ENCODE measurements at regions not wholly inside any gene's neighbourhood (a gene's known extent, or its start where the extent isn't known, plus 50 kb on each side); places are given as distances from the start of the nearest gene placed in this dataset.

GRCh38 chr4:188824553-188824952 is 685.3 kb downstream of the TRIML1 start:
- TF ChIP-seq CTCF (IDR thresholded peaks at IDR 0.05) = no peak
- no peaks in the 10 kb centered on the region for H3K27me3 ChIP-seq
- no peaks in the 10 kb centered on the region for H3K4me1 ChIP-seq (ENCODE audit: control insufficient read depth in 1 of 2, insufficient read depth in 1 of 2, low read depth in 1 of 2, low read length in 1 of 2)
- no peaks in the 10 kb centered on the region for H3K36me3 ChIP-seq
- no peaks in the 10 kb centered on the region for H3K9me3 ChIP-seq
- no peak overlapping the region for H3K27ac ChIP-seq
- H3K4me3 ChIP-seq (ENCODE audit: low read depth in 1 of 2, low read length in 1 of 2) = no peak overlapping the region

- H3K9me3 ChIP-seq = no peaks in the 10 kb centered on the region
- H3K4me1 ChIP-seq (ENCODE audit: control insufficient read depth in 1 of 2, insufficient read depth in 1 of 2, low read depth in 1 of 2, low read length in 1 of 2) = no peaks in the 10 kb centered on the region
- H3K27me3 ChIP-seq = no peaks in the 10 kb centered on the region
- no peak for TF ChIP-seq CTCF (IDR thresholded peaks at IDR 0.05)
- no peaks in the 10 kb centered on the region for H3K36me3 ChIP-seq
- H3K27ac ChIP-seq = no peak overlapping the region
- no peak overlapping the region for H3K4me3 ChIP-seq (ENCODE audit: low read depth in 1 of 2, low read length in 1 of 2)
Observed at GRCh38 chr4:188826393-188826792, 687.2 kb downstream of the TRIML1 start.

- Histone ChIP-seq H3K4me1 (ENCODE audit: control insufficient read depth in 1 of 2, insufficient read depth in 1 of 2, low read depth in 1 of 2, low read length in 1 of 2) (no peaks in the 10 kb centered on the region), H3K4me3 (ENCODE audit: low read depth in 1 of 2, low read length in 1 of 2) (no peak overlapping the region), H3K9me3 (no peaks in the 10 kb centered on the region), H3K27ac (no peak overlapping the region), H3K27me3 (no peaks in the 10 kb centered on the region), H3K36me3 (no peaks in the 10 kb centered on the region)
- TF ChIP-seq CTCF (IDR thresholded peaks at IDR 0.05) = no peak
Observed at GRCh38 chr4:188839704-188840103, 700.5 kb downstream of the TRIML1 start.

DNA sequence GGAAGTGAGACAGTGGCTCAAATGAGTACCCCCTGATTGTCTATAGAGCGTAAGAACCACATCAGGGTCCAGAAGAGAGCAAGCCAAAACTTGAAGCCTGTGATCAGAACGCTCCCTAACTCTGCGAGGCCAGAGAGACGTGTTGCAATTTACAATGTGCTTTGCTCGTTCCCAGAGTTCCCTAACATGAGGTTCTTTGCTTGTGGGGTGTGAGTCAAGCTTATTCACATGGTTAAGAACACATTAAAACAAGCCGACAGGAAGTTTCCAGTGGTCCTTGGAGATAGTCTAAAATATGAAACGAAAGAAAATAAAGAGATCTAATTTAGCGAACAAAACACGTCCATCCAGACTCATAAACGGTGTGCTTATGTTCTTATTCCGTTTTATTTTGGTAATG is 702.3 kb downstream of the TRIML1 start:
- Histone ChIP-seq H3K9me3 (no peaks in the 10 kb centered on the region), H3K4me3 (ENCODE audit: low read depth in 1 of 2, low read length in 1 of 2) (no peak overlapping the region), H3K27ac (no peak overlapping the region), H3K4me1 (ENCODE audit: control insufficient read depth in 1 of 2, insufficient read depth in 1 of 2, low read depth in 1 of 2, low read length in 1 of 2) (no peaks in the 10 kb centered on the region), H3K36me3 (no peaks in the 10 kb centered on the region), H3K27me3 (no peaks in the 10 kb centered on the region)
- TF ChIP-seq CTCF (IDR thresholded peaks at IDR 0.05) = no peak

DNA sequence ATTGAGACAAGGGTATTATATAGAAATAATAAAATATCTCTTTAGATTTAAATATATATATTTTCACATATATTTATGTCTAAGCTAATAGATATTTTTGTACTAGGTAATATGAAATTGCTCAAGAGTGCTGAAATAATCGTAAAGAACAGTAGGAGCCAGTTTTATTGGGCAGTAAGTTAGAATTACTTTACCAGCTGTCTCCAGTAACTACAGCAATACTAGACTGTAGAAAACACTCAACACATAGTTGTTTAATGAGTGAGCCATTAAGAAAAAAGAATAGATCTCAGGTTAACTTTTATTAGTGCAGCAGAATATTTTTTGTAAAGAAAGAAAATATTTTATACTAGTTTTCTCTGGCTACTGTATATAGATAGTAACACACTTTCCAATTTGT is 715.2 kb downstream of the TRIML1 start:
- no peak for TF ChIP-seq CTCF (IDR thresholded peaks at IDR 0.05)

GRCh38 chr4:188858696-188859095 is 719.5 kb downstream of the TRIML1 start:
- H3K9me3 ChIP-seq = no peaks in the 10 kb centered on the region
- no peaks in the 10 kb centered on the region for H3K36me3 ChIP-seq
- H3K27me3 ChIP-seq = no peaks in the 10 kb centered on the region
- no peak overlapping the region for H3K4me3 ChIP-seq (ENCODE audit: low read depth in 1 of 2, low read length in 1 of 2)
- H3K27ac ChIP-seq = no peak overlapping the region
- no peaks in the 10 kb centered on the region for H3K4me1 ChIP-seq (ENCODE audit: control insufficient read depth in 1 of 2, insufficient read depth in 1 of 2, low read depth in 1 of 2, low read length in 1 of 2)
- TF ChIP-seq CTCF (IDR thresholded peaks at IDR 0.05) = no peak

More for the DNA sequence above, 715.2 kb downstream of the TRIML1 start:
- Histone ChIP-seq H3K27me3 (no peaks in the 10 kb centered on the region), H3K27ac (no peak overlapping the region), H3K4me1 (ENCODE audit: control insufficient read depth in 1 of 2, insufficient read depth in 1 of 2, low read depth in 1 of 2, low read length in 1 of 2) (no peaks in the 10 kb centered on the region), H3K9me3 (no peaks in the 10 kb centered on the region), H3K36me3 (no peaks in the 10 kb centered on the region), H3K4me3 (ENCODE audit: low read depth in 1 of 2, low read length in 1 of 2) (no peak overlapping the region)

All from neutrophil (primary cell).